ENCODE measurements at regions not wholly inside any gene's neighbourhood (a gene's known extent, or its start where the extent isn't known, plus 50 kb on each side); places are given as distances from the start of the nearest gene placed in this dataset.

DNA sequence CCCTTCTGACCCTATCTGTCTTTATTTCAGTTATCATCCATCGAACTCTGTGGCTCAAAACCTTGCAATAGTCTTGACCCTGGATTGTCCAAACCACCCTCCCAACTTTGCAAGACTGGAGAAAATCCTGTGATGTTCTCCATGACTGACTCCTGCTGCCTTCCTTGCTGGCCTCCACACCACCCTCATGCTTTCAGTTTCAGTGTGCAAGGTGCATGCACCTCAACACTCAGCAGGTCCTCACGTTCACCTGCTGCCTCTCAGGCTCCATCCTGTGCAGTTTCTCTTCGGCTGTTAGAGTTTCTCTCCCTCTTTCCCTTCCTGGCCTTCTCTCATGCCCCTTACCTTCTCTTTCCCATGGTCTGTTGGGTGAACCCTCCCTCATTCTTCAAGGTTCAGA, 59.4 kb upstream of the ASIC2 start:
- no peak for DNase-seq (ENCODE audit: low spot score)
- intact Hi-C loops (cut with DNase I), result no loop called here
- no peak for ATAC-seq

DNA sequence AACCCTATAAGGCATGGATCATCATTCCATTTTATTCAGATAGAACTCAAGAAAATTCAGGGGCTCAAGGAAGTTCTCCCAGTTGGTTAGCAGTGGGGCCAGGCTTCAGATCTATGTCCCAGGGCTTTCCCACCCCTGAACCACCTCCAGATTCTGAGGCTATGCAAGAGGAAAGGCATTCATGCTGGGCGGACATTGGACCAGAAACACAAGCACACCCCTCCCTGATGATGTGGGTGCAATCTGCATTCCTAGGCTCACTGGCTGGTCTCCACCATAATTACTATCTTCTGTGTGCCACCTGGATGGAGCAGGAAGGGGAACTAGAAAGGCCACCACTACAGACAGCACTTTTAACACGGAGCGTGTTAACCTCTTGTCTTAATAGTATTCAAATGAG, 63.2 kb upstream of the ASIC2 start:
- DNase-seq (ENCODE audit: low spot score) (no peak), ATAC-seq (no peak)
- intact Hi-C loops (cut with DNase I), result no loop called here

DNA sequence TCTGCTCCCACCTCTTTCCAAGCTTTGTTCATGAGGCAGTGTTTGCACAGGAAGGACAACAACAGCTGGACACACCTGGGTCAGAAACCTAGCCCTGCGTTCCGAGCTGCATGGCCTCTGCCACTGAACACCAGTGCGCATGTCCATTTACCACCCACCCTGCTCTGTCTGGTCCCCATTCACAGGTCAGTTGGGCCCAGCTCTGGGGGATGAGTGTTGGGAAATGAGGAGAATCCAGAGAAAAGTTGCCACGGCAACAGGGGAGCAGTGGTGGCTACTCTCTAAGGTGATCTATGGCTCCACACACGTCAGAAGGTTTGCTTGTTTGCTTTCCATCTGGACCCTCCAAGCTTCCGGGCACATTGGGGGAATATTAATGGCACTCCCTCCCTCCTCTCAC, 70.4 kb upstream of the ASIC2 start:
- no peak for DNase-seq (ENCODE audit: low spot score)
- no peak for ATAC-seq
- intact Hi-C loops (cut with DNase I), result no loop called here

DNA sequence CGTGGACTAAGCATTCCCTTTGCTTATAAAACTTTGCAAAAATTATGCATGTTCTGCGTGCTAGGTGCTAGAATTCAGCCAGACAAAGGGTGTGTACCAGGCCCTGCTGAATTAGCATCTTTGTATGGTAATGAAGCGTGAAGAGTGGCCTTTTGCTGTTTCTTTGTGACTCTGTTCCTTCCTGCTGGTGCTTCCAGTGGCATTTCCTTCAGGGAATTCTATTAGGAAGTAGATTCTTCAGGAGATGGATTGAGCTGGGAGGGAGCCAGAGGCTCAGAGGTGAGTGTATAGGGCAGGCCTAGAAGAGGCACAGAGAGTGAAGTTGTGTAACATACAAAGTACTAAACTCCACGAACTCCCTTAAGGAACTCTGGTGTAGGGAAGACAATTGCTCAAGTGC, 73.9 kb upstream of the ASIC2 start:
- intact Hi-C loops (cut with DNase I), result no loop called here
- ATAC-seq, result no peak
- no peak for DNase-seq (ENCODE audit: low spot score)

DNA sequence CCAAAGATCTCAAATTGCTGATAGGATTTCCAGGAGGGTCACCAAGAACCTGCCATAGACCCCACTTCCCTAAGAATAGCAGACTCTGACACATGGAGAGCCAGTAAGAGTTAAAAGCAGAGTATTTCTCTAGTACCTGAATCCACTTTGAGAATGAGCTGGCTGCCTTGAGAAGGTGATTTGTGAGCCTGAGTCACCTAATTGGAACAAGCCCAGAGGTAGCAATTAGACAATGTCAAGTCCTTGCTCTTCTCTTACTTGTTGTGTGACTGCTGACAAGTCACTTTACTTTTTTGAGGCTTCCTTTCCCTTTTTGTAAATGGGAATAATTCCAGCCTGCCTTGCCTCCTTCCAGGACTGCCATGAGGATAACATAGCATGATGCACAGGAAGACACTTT, 76.1 kb upstream of the ASIC2 start:
- ATAC-seq (no peak), DNase-seq (ENCODE audit: low spot score) (no peak)
- intact Hi-C loops (cut with DNase I), result no loop called here

DNA sequence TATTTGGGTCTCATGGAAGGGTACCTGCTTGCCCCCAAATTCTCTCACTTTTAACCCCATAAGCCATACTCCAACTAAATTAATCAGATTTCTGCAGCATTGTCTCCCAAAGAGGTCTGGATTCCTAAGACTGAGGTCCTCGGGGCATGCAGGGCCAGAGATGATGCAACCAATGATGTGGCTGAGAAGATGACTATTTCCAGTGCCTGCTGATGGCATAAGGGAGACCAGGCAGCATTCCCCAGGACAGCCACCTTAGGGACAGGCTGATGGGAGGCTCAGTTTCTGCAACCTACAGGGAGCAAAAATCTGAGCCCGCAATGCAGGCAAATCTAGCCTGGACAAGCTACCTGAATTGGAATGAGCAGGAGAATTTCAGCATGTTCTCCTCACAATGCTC, 76.8 kb upstream of the ASIC2 start:
- intact Hi-C loops (cut with DNase I), result no loop called here
- ATAC-seq (no peak), DNase-seq (ENCODE audit: low spot score) (no peak)

DNA sequence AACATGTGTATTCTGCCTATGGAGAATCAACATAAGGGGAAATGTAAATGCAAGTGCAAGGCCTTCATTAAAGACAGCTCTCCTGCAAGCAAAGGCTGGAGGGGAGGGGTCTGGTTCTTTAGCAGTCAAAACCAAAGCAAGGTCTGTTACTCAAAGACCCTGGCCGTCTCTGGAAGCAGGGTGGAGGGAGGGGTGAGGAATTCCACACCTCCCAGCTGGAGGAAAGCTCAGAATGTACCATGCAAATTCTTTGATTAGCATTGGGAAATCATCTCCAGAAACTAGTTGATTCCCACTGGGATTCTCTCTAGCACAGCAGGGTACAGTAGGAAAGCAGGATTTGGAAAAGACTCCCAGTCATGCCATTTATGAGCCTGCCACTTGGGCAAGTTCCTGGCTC, 77.3 kb upstream of the ASIC2 start:
- ATAC-seq, result no peak
- DNase-seq (ENCODE audit: low spot score), result no peak
- intact Hi-C loops (cut with DNase I), result no loop called here

DNA sequence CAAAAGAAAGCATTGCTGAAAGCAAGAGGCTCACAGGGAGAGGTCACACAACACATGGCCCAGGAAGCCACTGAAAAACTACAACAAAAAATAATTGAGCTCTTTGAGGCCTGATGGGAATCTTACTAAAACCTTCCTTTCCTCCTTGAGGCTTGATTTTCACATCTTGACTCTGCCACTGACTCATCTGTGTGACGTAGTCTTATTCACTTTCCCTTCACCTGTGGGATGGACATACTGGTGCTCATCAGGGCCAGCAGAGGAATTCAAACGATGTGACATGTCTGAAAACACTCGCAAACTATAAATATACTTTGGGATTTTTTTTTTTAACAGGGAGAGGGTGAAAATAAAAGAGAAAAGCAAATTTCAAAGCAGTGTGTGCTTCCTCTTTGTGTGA, 78.3 kb upstream of the ASIC2 start:
- ATAC-seq, result no peak
- no peak for DNase-seq (ENCODE audit: low spot score)
- intact Hi-C loops (cut with DNase I), result no loop called here

DNA sequence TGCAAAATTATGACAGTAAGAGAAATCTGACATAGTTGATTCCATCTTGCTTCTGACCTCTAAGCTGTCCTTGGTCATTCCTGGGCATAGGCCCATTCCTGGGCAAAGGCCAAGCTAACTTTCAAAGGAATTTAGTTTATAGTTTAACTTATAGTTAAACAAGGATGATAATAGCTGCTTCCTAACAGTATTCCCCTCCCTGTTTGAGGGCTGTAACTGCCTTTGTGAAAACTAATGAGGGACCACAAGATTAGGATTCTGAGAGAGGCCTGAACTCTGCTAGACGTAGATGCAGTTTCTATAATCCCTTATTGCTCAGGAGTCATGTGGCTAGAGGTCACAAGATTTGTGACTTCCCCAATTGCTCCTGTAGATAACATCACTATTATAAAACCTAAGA, 80.2 kb upstream of the ASIC2 start:
- intact Hi-C loops (cut with DNase I), result no loop called here
- no peak for DNase-seq (ENCODE audit: low spot score)
- no peak for ATAC-seq

DNA sequence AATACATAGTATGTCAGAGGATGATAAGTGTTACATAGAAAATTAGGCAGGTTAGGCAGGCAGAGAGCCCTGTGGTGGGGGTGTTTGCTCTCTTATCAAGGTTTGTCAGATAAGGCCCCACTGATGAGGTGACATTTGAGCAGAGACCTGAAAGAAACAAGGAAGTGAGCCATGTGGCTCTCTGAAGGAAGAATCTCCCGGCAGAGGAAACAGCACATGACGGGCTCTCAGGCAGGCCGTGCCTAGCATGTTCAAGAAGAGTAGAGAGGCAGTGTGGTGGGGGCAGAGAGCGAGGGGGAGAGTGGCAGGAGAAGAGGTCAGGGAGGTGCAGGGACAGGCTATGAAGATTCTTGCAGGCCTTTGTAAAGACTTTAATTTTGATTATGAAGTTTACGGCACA, 82.0 kb upstream of the ASIC2 start:
- DNase-seq (ENCODE audit: low spot score) (no peak), ATAC-seq (no peak)
- intact Hi-C loops (cut with DNase I), result no loop called here

DNA sequence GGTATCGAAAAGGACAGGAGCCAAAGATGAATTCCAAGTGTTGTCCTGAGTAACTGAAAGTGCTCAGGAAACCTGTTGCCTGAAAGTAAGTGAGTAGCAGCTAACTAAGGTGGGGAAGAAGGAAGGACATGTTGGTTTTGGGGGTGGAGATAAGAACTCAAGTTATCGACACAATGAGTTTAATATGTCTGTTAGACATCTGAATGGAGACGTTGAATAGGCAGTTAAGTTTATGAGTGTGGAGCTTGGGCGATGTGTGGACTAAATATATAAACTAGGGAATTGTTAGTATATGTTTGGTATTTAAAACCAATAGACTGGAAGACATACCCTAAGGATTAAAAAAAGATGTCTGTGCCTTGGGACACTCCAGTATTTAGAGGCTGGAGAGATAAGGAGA, 82.7 kb upstream of the ASIC2 start:
- intact Hi-C loops (cut with DNase I), result no loop called here
- no peak for ATAC-seq
- no peak for DNase-seq (ENCODE audit: low spot score)

DNA sequence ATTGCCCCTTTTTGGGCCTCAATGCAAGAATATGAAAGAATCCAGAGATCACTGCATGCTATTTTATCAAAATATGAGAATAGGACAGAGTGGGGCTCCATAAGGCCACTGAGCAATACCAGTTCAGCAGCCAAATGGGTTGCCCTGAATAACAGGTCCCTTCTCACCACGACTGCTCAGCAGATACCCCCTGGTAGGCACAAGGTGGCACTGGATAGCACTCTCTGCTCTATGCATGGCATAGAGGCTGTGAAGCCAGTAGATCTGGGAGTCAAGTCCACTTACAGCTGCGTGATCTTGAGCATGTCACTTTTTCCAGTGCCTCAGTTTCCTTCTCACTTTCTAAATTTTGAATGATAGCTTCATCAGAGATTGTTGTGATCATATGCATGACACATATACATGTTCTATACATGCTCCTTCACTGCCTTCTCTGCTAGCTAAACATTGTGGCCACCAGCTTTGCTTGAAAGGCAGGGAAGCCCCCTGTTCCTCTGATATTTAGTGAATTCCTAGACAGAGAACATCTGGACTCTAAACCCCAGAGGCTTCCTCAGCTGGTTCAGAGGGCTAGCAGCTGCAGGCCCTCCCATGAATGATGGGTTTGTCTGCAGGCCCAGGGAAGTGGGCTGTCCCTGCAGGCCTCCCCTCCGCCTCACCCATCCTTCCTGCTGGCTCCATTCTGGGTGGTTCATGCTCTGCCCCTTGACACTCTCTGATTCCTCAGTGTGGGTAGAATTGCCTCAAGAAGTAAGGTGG, 84.9 kb upstream of the ASIC2 start:
- DNase-seq (ENCODE audit: low spot score) (no peak), ATAC-seq (no peak)
- intact Hi-C loops (cut with DNase I), result no loop called here

DNA sequence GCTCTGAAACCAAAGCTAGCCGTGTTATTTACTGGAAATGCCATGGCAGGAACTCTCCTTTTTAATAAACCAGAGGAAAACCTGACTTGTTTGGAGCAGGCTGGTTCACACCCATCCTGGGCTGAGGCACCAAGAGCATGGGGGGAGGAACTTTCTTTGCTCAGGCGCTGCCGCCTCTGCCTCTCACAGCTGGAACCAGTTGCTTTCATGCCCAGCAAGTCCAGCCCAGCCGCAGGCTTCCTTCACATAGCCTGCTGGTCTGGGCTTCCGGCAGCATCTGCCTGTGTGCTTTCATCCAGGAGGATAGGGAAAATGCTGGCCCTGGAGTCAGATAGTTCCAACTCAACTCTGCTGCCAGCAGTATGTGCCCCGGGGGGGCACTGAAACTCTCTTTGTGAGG, 88.1 kb upstream of the ASIC2 start:
- intact Hi-C loops (cut with DNase I), result no loop called here
- DNase-seq (ENCODE audit: low spot score) (no peak), ATAC-seq (no peak)

DNA sequence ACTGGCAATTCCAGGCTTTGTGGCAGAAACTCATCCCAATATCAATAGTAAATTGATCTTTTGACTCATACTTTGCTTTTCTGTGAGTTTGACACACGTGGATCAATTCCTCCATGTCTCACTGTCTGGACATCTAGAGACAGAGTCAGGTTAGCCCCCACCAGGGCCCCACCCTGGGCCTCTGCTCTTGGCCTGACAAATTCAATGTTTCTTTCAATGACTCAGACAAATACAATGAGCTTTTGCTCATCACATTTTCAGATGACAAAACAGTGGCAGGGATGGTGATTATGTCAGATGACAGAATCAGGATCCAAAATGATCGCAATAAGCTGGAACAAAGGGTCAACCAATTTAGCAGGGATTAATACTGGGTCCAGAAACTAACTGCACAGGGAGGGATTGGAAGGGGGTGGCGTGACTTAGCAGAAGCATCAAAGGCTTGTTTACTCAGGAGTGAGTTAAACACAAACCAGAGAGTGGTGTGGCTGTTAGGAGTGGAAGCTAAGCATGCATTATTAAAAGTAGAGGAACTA, 90.5 kb upstream of the ASIC2 start:
- ATAC-seq (no peak), DNase-seq (ENCODE audit: low spot score) (no peak)
- intact Hi-C loops (cut with DNase I), result no loop called here

DNA sequence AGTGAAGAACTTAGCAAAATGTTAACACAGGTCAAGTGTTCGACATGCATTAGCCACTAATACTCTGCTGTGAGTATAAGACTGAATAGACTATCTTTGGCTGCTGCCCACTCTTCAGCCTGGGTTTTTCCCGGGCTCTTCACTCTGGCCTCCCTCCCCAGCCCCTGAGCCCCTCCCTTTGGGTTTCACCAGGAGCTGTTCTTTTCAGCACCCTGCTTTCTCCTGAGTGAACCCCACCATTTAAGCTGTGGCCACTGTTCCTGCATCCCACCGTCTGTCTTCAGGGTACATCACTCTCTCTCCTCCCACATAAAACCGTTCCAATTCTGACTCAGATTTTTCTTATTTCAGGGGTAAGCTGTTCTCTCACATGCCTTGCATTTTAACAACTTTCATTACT, 92.0 kb upstream of the ASIC2 start:
- intact Hi-C loops (cut with DNase I), result no loop called here
- ATAC-seq, result no peak
- no peak for DNase-seq (ENCODE audit: low spot score)

DNA sequence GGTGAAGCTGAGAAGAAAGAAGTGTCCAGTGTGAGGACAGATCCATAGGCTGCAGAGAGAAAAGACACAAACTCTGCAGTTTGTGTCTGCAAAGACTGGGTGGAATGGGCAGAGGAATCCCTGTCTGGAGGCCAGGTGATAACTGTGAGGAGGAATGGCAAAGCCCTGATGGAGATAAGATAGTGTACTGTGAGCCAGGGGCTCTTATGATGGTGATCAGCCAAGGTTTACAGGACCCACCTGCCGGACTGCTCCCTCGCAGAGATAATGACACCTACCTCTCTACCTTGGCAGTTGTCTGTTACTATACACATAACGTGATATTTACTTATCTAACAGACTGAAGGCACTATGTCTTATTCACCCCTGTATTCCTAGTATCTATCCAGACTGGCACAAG, 92.6 kb upstream of the ASIC2 start:
- DNase-seq (ENCODE audit: low spot score), result no peak
- intact Hi-C loops (cut with DNase I), result no loop called here
- no peak for ATAC-seq

DNA sequence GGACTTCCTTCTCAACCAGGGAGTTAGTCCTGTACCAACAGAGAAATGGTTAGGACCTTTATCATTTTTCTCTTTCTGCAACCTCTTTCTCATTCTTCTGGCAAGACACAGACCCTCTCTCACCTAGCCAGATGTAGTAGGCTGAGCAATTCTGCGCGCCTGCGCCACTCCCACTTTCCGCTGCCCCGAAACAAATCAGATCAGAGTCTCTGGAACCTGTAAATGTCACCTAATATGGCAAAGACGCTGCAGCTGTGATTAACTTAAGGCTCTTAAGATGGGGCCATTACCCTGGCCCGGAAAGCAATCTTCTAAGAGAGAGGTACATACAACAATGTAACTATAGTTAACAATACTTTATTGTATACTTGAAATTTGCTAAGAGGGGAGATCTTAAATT, 94.3 kb upstream of the ASIC2 start:
- DNase-seq (ENCODE audit: low spot score) (no peak), ATAC-seq (no peak)
- intact Hi-C loops (cut with DNase I), result no loop called here

DNA sequence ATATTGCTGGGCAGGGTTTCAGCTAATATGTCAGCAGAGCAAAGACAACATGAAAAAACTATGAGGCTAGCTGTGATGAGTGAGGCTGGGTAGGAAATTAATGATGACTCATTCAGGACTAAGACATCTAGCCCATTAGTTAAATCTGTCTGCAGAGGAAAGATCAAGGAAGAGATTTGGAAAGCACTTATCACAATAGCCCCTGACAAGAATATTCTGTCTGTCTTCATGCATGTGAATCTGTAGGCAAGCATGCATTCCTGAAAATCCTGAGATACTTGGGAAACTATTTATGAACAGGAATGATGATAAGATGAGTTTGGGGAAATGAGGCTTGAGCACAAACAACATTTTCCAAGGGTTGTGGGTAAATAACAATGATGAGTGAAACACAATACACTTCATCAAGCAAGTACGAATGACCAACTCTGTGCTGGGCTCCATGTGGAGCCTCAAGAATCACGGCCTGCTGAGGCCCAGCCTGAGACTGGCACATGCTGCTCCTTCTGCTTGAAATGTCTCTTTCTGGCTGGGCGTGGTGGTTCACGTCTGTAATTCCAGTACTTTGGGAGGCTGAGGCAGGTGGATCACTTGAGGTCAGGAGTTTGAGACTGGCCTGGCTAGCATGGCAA, 96.5 kb upstream of the ASIC2 start:
- intact Hi-C loops (cut with DNase I), result no loop called here
- ATAC-seq, result no peak

DNA sequence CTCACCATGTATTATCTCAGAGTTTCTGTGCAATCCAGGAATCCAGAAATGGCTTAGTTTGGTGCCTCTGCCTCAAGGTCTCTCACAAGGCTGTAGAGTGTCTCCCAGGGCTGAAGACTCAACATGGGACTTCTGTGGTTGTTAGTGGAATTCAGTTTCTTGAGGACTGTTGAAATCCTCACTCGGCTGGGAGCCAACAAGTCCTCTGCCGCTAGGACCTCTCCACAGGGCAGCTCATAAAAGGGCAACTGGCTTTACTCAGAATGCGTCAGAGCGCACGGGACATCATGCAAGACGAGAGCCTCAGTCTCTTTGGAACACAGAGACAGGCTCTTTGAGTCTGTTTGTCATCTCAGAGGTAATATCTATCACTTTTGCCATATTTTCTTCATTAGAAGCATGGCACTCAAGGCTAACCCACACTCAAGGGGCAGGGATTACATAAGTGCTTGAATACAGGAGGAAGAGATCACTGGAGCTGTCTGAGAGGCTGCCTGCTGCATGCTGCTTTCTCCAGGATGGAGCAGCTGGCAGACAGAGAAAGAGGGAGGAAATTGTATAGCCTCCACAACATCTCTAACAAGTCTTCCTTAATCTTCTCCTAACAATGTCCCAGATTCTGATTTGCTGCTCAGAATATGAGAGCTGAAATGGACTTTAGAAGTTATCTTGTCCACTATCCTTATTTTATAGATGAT, 97.5 kb upstream of the ASIC2 start:
- no peak for ATAC-seq
- intact Hi-C loops (cut with DNase I), result no loop called here
- no peak for DNase-seq (ENCODE audit: low spot score)

More for the DNA sequence above, 96.5 kb upstream of the ASIC2 start:
- DNase-seq (ENCODE audit: low spot score), result no peak

DNA sequence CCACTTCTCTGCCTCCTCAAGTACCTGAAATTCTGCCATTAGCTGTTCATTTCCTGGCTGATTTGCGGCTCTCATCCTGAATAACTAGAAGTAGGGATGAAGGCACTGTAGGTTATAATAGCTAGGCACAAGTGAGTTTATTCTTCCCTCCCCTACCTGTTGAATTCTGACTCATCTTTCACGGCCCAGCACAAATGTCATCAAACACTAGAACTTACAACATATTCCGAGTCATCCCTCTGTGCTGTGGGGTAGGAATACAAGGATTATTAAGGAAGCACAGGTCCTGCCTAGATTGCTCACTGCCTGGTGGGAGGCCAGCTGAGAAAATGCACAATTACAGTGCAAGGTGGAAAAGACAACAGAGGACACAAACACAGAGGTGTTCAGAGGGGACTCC, 103.7 kb upstream of the ASIC2 start:
- DNase-seq (ENCODE audit: low spot score), result no peak
- intact Hi-C loops (cut with DNase I), result no loop called here
- ATAC-seq, result no peak
